ENCODE measurements at regions not wholly inside any gene's neighbourhood (a gene's known extent, or its start where the extent isn't known, plus 50 kb on each side); places are given as distances from the start of the nearest gene placed in this dataset.

- in situ Hi-C loops (cut with HindIII; ENCODE audit: low sequenced_read_pairs): no loop called here
- no peak for DNase-seq (ENCODE audit: low spot score)
These were observed 297.2 kb upstream of the LDB2 start for GRCh38 chr4:17195461-17196275.

DNA sequence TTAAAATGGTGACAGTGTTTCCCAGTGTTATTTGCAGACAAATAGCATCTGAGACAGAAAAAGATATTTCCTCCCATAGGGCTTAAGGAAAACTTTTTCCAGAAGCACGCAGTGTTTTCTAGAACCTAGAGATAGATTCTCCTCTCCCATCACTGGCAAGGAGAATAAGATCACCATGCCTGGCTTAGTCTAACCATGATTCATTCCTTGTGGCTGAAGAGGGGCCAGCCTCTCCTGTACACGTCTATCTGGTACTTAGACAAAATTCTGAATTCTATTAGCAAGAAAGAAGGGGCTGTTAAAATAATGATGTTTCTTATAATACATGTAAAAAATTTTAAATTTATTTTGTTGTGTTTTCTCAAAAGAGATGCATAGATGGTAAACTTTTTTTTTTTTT, 296.1 kb upstream of the LDB2 start:
- in situ Hi-C loops (cut with HindIII; ENCODE audit: low sequenced_read_pairs): no loop called here
- DNase-seq (ENCODE audit: low spot score): no peak

DNA sequence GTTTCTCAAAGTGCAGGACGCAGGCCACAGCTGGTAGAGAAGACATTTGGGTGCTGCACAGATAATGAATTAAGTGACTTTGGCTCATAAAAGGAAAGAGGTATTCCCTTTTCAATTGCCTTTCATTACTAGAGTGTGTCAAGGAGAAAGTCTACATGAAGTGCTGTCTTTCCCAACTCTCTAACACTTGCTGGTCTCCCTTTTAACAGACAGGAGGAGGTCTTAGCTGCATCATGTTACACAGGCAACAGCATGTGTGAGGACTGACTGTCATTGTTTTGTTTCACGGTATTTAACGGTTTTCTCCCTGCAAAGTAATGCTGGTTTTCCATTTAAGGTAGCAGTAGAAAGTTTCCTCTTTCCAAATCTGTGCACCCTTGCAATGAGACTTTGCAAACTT, 291.3 kb upstream of the LDB2 start:
- in situ Hi-C loops (cut with HindIII; ENCODE audit: low sequenced_read_pairs): no loop called here

DNA sequence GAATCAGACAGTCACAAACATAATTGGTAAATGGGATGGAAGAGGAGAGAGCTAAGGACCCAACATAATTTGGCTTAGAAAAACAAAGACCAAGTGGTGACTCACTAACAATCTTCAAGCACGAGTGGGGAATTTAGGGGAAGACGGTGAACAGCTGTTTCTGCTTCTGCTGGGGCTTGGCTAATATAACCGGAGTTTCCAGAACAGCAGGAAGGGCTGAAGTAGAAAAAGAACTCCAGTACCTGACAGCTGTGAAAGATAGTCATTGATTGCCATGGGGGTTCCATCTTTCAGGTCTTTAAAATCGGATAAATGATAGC, 290.9 kb upstream of the LDB2 start:
- no peak for DNase-seq (ENCODE audit: low spot score)
- in situ Hi-C loops (cut with HindIII; ENCODE audit: low sequenced_read_pairs): no loop called here

More for the DNA sequence above, 291.3 kb upstream of the LDB2 start:
- no peak for DNase-seq (ENCODE audit: low spot score)

- in situ Hi-C loops (cut with HindIII; ENCODE audit: low sequenced_read_pairs): no loop called here
- no peak for DNase-seq (ENCODE audit: low spot score)
These were observed 290.3 kb upstream of the LDB2 start for GRCh38 chr4:17188547-17189400.

- in situ Hi-C loops (cut with HindIII; ENCODE audit: low sequenced_read_pairs): no loop called here
- DNase-seq (ENCODE audit: low spot score): no peak
These were observed 289.7 kb upstream of the LDB2 start for GRCh38 chr4:17188125-17188524.

- DNase-seq (ENCODE audit: low spot score): no peak
- in situ Hi-C loops (cut with HindIII; ENCODE audit: low sequenced_read_pairs): no loop called here
These were observed 288.6 kb upstream of the LDB2 start for GRCh38 chr4:17187003-17187402.

DNA sequence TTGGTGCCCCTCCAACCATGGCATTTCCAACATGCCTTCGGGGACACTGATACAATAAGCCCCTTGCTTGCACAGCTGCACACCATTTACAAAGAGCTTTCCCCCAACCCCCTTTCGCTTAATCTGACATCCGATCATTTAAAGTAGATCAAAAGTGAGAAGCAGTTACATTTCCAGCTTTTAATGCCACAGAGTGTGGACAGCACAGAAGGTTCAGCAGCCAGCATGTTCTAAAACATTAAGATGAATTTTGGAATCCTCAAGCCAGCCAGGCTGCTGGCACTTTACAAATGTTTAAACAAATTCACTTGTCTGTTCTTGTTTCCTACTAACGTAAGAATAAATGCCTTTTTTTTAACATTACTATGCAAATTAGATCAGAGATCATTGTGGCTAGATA, 284.4 kb upstream of the LDB2 start:
- in situ Hi-C loops (cut with HindIII; ENCODE audit: low sequenced_read_pairs): no loop called here
- no peak for DNase-seq (ENCODE audit: low spot score)

GRCh38 chr4:17174751-17175150, 276.3 kb upstream of the LDB2 start:
- in situ Hi-C loops (cut with HindIII; ENCODE audit: low sequenced_read_pairs): no loop called here
- no peak for DNase-seq (ENCODE audit: low spot score)

DNA sequence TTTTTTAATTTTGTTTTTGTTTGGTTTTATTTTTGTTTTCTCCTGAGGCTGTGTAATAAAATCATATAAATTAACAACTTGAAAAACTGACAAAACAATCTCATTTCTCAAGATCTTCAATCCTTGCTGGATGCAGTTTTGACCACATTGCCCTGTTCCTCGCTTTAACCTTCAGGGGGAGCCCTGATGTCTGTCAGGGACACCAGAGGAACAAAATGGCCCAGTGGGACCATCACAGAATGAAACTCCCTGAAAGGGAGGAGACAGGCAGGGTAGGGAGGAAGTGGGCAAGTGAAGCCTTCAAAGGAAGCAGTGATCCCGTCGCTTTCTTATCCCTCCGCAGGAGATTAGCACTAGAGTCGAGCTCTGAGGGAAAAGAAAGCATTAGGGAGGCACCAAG, 274.9 kb upstream of the LDB2 start:
- in situ Hi-C loops (cut with HindIII; ENCODE audit: low sequenced_read_pairs): no loop called here
- DNase-seq (ENCODE audit: low spot score): no peak

GRCh38 chr4:17170131-17170530, 271.7 kb upstream of the LDB2 start:
- DNase-seq (ENCODE audit: low spot score): no peak

GRCh38 chr4:17169699-17170098, 271.3 kb upstream of the LDB2 start:
- DNase-seq (ENCODE audit: low spot score): no peak
- in situ Hi-C loops (cut with HindIII; ENCODE audit: low sequenced_read_pairs): no loop called here

More at GRCh38 chr4:17170131-17170530, 271.7 kb upstream of the LDB2 start:
- in situ Hi-C loops (cut with HindIII; ENCODE audit: low sequenced_read_pairs): no loop called here

GRCh38 chr4:17168571-17168970, 270.1 kb upstream of the LDB2 start:
- in situ Hi-C loops (cut with HindIII; ENCODE audit: low sequenced_read_pairs): no loop called here
- no peak for DNase-seq (ENCODE audit: low spot score)

DNA sequence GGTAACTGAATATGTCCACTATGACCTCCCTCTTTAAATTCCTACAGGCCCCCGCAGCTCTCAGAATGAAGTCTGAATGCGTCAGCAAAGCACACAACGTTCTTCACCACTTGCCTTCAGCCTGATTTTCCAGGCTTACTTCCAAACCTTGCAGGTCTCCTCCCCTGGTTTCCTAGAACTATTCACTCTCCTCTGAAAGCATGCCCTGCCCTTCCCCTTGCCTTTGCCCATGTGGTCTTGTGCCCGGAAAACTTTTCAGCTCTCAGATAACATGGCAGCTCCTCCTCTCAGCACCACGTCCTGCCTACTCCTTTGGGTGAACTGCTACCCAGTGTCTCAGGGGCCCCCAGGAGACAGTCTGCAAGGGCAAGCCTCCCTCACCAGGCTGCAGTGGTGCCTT, 268.5 kb upstream of the LDB2 start:
- DNase-seq (ENCODE audit: low spot score): no peak
- in situ Hi-C loops (cut with HindIII; ENCODE audit: low sequenced_read_pairs): no loop called here

GRCh38 chr4:17165286-17165685, 266.8 kb upstream of the LDB2 start:
- in situ Hi-C loops (cut with HindIII; ENCODE audit: low sequenced_read_pairs): no loop called here
- DNase-seq (ENCODE audit: low spot score): no peak

DNA sequence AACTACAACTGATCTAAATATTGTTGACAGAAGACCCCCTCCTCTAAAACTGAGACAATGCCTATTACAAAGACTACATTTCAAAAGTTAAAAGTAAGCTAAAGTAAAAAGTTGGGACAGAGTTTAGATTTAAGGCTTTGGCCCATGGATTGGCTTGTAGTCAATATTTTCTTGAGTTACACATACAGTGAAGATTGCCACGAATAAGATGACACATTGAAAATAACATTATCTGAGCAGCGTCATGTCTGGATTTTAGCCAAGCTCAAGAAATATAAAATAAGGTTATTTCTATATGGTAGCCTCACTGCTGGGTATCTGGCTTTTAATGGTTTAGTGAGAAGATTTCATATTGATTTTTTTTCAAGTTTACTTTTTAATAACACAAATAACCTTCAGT, 266.2 kb upstream of the LDB2 start:
- in situ Hi-C loops (cut with HindIII; ENCODE audit: low sequenced_read_pairs): no loop called here
- DNase-seq (ENCODE audit: low spot score): no peak

GRCh38 chr4:17163156-17163771, 264.8 kb upstream of the LDB2 start:
- in situ Hi-C loops (cut with HindIII; ENCODE audit: low sequenced_read_pairs): no loop called here
- no peak for DNase-seq (ENCODE audit: low spot score)

DNA sequence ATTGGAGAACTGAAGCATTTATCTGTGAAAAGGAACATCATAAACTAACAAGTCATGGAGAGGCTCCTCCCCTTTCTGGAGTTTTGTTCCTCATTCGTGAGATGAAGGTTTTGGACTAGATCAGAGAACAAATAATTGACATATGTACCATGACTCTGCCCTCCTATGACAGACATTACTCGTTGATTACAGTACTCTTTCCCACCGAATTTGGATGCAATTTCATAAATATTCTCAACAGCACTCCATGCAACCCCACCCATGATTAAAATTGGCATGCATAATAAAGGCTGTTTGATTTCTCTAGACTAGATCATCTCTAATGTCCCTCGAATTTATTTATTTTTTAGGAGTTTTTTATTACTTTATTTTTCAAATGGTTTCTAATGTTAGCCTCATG, 258.9 kb upstream of the LDB2 start:
- no peak for DNase-seq (ENCODE audit: low spot score)
- in situ Hi-C loops (cut with HindIII; ENCODE audit: low sequenced_read_pairs): no loop called here

- DNase-seq (ENCODE audit: low spot score): no peak
These were observed 257.0 kb upstream of the LDB2 start for GRCh38 chr4:17155486-17155885.

GRCh38 chr4:17153572-17153971, 255.1 kb upstream of the LDB2 start:
- DNase-seq (ENCODE audit: low spot score): no peak
- in situ Hi-C loops (cut with HindIII; ENCODE audit: low sequenced_read_pairs): no loop called here

More at GRCh38 chr4:17155486-17155885, 257.0 kb upstream of the LDB2 start:
- in situ Hi-C loops (cut with HindIII; ENCODE audit: low sequenced_read_pairs): no loop called here
